D721Med (cell line): ENCODE measurements at regions not wholly inside any gene's neighbourhood (a gene's known extent, or its start where the extent isn't known, plus 50 kb on each side); places are given as distances from the start of the nearest gene placed in this dataset.

Source experiments
- DNase-seq: peaks from one replicate; pipeline ENCODE4 v3.0.0; 2011; ENCODE audit warnings: low spot score; ENCODE audit not compliant: insufficient read length
- FAIRE-seq: peaks from 2 replicates; lab custom pipeline; 2011; peaks lifted over from hg19 to GRCh38; lab: Jason Lieb, UNC
- TF ChIP-seq, protein P1 (sequence below): IDR thresholded peaks from 2 replicates; pipeline ENCODE4 v1.5.1; 2012; ENCODE audit warnings: mild to moderate bottlenecking, control low read depth; ENCODE audit not compliant: insufficient read depth; ENCODE audit errors: missing control alignments

DNA sequence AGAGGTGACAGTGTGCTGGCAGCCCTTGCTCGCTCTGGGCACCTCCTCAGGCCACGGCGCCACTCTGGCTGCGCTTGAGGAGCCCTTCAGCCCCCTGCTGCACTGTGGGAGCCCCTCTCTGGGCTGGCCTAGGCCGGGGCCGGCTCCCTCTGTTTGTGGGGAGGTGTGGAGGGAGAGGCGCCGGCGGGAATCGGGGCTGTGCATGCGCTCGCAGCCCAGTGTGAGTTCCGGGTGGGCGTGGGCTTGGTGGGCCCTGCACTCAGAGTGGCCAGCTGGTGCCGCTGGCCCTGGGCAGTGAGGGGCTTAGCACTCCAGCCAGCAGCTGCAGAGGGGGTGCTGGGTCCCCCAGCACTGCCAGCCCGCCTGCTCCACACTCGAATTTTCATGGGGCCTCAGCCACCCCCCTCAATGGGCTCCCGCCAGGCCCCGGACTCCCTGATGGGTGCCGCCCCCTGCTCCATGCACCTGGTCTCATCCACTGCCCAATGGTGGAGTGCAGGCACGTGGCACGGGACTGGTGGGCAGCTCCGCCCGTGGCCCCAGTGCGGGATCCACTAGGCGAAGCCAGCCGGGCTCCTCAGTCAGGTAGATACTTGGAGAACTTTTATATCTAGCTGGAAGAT lies 96.7 kb upstream of the BET1 start:
- TF ChIP-seq, protein P1, sequence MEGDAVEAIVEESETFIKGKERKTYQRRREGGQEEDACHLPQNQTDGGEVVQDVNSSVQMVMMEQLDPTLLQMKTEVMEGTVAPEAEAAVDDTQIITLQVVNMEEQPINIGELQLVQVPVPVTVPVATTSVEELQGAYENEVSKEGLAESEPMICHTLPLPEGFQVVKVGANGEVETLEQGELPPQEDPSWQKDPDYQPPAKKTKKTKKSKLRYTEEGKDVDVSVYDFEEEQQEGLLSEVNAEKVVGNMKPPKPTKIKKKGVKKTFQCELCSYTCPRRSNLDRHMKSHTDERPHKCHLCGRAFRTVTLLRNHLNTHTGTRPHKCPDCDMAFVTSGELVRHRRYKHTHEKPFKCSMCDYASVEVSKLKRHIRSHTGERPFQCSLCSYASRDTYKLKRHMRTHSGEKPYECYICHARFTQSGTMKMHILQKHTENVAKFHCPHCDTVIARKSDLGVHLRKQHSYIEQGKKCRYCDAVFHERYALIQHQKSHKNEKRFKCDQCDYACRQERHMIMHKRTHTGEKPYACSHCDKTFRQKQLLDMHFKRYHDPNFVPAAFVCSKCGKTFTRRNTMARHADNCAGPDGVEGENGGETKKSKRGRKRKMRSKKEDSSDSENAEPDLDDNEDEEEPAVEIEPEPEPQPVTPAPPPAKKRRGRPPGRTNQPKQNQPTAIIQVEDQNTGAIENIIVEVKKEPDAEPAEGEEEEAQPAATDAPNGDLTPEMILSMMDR, result no peak
- no peak for DNase-seq
- no peak for FAIRE-seq

DNA sequence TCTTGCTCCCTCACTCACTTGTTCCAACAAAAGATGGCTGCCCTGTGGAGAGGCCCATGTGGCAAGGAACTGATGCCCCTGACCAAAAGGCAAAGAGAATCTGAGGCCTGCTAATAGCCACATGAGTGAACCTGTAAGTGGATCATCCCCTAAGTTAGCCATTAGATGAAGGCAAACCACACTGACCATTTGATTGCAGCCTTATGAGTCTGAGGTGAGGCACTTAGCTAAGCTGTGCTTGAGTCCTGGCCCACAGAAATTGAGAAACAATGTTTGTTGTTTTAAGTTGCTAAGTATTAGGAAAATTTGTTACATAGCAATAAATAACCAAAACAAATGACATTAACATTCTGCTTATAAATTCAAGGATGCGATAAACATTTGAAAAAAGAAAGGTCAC lies 100.1 kb upstream of the BET1 start:
- DNase-seq (no peak), FAIRE-seq (no peak)
- TF ChIP-seq, protein P1, result no peak

DNA sequence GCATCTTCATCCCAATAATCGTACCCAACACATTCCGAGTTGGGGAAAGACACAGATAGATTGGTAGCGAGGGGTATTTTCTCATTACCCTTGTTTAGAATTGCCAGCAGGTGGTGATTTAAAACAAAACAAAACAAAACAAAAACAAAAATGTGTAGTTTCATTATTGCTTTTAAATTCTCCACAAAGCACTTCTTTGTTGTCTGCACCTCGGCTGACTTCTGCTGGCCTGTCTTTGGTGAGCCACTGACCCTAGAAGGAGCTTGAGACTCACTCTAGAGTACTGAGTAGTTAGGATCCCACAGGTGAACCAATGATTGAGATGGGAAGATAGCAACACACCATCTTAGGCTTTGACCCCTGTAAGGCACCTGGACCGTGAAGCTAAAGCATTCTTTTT lies 105.4 kb upstream of the BET1 start:
- FAIRE-seq (no peak), DNase-seq (no peak)
- TF ChIP-seq, protein P1, result no peak

DNA sequence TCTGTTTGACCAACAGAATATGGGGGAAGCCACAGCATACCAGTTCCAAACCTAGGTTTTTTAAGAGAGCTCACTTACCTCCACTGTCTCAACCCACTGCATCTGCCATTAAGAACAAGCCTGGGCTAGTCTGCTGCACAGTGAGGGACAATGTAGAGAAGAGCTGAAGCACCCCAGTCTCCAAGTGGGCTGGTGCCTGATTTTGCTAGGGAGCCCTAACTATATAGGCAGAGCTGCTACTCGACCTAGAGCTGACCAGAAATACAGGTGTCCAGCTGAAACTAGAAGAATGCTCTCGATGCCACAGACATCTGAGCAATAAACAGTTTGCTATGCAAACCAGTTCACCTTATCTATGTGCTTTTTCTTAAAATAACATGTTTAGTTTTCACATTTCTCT lies 106.9 kb upstream of the BET1 start:
- DNase-seq (no peak), FAIRE-seq (no peak)
- TF ChIP-seq, protein P1, result no peak

DNA sequence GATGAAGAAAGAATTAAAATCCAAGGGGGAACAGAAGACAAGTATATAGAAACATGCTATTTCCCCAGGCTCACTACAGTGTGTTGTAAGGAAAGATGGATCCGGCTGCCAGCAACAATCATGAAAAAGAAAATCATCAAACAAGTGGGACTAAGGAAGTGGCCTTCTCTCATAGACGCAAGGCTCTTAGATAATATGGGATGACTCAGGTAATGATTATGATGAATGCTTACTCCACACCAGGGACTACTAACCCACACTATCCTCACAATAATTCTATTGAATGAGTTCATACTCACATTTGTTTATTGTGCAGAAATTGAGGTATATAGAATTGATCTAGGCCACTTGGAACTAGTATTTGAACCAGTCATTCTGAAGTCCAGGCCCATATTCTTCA lies 111.2 kb upstream of the BET1 start:
- TF ChIP-seq, protein P1, result no peak
- no peak for FAIRE-seq
- DNase-seq, result no peak

DNA sequence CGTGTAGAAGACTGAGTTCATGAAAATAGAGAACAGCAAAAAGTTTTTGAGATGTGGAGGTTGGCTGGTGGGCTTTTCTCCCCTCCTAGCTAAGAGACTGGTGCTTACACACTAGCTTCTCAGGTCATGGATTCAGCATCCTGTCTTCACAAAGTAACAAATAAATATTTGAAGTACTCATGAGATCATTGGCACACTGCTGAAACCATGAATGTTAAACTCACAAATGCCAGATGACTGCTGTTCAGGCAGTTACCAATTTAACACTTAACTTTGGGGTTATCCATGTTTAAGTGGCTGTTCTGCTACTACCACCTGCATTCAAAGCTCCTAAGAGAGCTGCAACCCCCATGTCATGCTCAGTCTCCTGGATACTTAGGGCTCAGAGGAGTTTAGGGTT lies 119.0 kb upstream of the BET1 start:
- FAIRE-seq (no peak), DNase-seq (no peak)
- TF ChIP-seq, protein P1, result no peak

DNA sequence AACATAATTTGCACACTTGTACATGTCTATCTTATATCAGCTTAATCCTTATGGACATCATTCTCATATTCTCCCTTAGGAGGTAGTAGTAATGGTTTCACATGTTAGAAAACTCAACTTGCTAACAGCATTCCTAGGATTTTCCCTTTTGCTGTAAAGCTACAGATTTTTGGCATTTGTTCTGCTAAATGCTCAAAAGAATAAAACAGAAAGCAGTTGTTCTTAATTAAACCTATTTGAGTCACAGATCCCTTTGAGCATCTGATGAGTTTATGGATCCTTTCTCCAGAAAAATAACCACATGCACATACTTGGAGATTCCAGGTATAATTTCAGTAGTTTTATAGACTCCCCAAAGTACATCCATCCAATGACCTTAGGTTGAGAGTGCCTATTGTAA lies 122.9 kb upstream of the BET1 start:
- TF ChIP-seq, protein P1, result no peak
- FAIRE-seq (no peak), DNase-seq (no peak)
